ENCODE measurements at regions not wholly inside any gene's neighbourhood (a gene's known extent, or its start where the extent isn't known, plus 50 kb on each side); places are given as distances from the start of the nearest gene placed in this dataset.

DNA sequence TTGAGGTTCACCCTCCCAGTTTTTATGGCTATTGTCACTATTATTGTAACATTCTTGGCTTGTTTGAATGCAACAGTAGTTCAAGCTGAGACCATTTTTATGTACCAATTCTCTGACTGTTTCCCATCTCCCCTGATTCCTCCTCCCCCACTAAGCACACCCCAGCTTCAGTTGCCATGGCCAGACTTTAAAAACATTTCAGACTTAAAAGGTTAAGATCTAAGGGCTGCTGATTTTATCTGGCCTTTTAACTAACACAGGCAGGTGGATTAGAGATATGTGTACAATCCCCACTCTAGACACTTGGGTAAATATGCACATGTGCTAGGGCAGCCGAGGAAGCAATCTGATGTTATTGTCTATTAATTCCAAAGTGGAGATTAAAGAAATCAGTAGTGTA, 386.3 kb upstream of the NR2F2 start:
- TF ChIP-seq, protein P1, sequence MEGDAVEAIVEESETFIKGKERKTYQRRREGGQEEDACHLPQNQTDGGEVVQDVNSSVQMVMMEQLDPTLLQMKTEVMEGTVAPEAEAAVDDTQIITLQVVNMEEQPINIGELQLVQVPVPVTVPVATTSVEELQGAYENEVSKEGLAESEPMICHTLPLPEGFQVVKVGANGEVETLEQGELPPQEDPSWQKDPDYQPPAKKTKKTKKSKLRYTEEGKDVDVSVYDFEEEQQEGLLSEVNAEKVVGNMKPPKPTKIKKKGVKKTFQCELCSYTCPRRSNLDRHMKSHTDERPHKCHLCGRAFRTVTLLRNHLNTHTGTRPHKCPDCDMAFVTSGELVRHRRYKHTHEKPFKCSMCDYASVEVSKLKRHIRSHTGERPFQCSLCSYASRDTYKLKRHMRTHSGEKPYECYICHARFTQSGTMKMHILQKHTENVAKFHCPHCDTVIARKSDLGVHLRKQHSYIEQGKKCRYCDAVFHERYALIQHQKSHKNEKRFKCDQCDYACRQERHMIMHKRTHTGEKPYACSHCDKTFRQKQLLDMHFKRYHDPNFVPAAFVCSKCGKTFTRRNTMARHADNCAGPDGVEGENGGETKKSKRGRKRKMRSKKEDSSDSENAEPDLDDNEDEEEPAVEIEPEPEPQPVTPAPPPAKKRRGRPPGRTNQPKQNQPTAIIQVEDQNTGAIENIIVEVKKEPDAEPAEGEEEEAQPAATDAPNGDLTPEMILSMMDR (conservative IDR thresholded peaks at IDR 0.05; ENCODE audit: low read depth in 2 of 2), result no peak
- TF ChIP-seq POLR2AphosphoS5 (IDR thresholded peaks at IDR 0.05; ENCODE audit: low read depth) (no peak), EZH2 (IDR thresholded peaks at IDR 0.05; ENCODE audit: low read depth, unreplicated experiment) (no peak), CREB1 (CRISPR knock-in tag; IDR thresholded peaks at IDR 0.05; ENCODE audit: low read depth) (no peak), EZH2phosphoT487 (IDR thresholded peaks at IDR 0.05; ENCODE audit: unreplicated experiment) (no peak), ZNF114 (CRISPR knock-in tag; IDR thresholded peaks at IDR 0.05) (no peak)
- TF ChIP-seq, protein P2, sequence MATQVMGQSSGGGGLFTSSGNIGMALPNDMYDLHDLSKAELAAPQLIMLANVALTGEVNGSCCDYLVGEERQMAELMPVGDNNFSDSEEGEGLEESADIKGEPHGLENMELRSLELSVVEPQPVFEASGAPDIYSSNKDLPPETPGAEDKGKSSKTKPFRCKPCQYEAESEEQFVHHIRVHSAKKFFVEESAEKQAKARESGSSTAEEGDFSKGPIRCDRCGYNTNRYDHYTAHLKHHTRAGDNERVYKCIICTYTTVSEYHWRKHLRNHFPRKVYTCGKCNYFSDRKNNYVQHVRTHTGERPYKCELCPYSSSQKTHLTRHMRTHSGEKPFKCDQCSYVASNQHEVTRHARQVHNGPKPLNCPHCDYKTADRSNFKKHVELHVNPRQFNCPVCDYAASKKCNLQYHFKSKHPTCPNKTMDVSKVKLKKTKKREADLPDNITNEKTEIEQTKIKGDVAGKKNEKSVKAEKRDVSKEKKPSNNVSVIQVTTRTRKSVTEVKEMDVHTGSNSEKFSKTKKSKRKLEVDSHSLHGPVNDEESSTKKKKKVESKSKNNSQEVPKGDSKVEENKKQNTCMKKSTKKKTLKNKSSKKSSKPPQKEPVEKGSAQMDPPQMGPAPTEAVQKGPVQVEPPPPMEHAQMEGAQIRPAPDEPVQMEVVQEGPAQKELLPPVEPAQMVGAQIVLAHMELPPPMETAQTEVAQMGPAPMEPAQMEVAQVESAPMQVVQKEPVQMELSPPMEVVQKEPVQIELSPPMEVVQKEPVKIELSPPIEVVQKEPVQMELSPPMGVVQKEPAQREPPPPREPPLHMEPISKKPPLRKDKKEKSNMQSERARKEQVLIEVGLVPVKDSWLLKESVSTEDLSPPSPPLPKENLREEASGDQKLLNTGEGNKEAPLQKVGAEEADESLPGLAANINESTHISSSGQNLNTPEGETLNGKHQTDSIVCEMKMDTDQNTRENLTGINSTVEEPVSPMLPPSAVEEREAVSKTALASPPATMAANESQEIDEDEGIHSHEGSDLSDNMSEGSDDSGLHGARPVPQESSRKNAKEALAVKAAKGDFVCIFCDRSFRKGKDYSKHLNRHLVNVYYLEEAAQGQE (IDR thresholded peaks at IDR 0.05; ENCODE audit: unreplicated experiment), result no peak
